KOPT-K1 (cell line): ENCODE measurements at regions not wholly inside any gene's neighbourhood (a gene's known extent, or its start where the extent isn't known, plus 50 kb on each side); places are given as distances from the start of the nearest gene placed in this dataset.

ENCODE experiments used
- H3K27ac ChIP-seq: fragments of 200-600 bp; sonication (generic); 2 replicates; pipeline ENCODE4 v1.5.1; 2016; ENCODE audit warnings: antibody characterized with exemption, mild to moderate bottlenecking, low read depth, low read length; ENCODE audit not compliant: poor library complexity, severe bottlenecking
- H3K36me3 ChIP-seq: fragments of 200-600 bp; sonication (generic); 2 replicates; pipeline ENCODE4 v1.5.1; 2017; ENCODE audit warnings: antibody characterized with exemption, mild to moderate bottlenecking, low read length, moderate library complexity; ENCODE audit not compliant: insufficient read depth
- H3K9me3 ChIP-seq: fragments of 200-600 bp; sonication (generic); 2 replicates; pipeline ENCODE4 v1.5.1; 2017; ENCODE audit warnings: antibody characterized with exemption, low read length, mild to moderate bottlenecking; ENCODE audit not compliant: insufficient read depth, poor library complexity, severe bottlenecking

DNA sequence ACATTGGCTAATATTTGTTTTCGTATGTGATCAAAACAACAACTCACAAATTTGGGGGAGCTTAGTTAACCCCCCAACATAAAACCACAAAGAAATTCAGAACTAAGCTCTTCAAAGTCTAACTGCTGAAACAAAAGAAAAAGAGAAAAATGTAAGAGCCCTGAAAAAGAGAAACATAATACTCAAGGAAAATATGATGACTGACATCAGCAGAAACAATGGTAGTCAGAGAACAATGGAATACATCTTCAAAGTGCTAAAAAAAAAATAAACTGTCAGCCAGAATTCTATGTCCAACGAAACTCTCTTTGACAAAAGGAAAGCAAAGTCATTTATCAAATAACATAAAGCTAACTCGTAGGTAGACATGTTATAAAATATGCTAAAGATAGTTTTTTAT is 566.3 kb upstream of the GRAMD2B start:
- H3K9me3 ChIP-seq = no peaks in the 10 kb centered on the region
- H3K36me3 ChIP-seq = no peaks in the 10 kb centered on the region
- H3K27ac ChIP-seq = no peak overlapping the region

DNA sequence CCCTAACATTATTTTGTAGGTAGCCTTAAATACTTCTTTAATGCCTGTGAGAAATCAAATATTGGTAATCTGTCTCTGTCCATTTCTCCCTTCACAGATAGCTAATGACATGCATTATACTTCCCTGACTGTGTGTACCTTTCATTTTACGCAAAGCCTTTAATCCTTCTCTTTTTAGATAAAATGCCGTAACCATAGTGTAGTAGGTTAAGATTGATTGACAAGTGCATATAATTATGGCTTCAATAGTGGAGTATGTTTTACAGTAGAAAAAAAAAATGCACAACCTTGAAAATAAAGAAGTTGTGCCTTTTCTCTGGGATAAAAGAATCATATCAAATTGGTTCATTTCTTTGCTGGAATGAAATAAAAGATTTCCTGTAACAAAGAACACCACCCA is 559.6 kb upstream of the GRAMD2B start:
- Histone ChIP-seq H3K36me3 (no peaks in the 10 kb centered on the region), H3K9me3 (no peaks in the 10 kb centered on the region), H3K27ac (no peak overlapping the region)

DNA sequence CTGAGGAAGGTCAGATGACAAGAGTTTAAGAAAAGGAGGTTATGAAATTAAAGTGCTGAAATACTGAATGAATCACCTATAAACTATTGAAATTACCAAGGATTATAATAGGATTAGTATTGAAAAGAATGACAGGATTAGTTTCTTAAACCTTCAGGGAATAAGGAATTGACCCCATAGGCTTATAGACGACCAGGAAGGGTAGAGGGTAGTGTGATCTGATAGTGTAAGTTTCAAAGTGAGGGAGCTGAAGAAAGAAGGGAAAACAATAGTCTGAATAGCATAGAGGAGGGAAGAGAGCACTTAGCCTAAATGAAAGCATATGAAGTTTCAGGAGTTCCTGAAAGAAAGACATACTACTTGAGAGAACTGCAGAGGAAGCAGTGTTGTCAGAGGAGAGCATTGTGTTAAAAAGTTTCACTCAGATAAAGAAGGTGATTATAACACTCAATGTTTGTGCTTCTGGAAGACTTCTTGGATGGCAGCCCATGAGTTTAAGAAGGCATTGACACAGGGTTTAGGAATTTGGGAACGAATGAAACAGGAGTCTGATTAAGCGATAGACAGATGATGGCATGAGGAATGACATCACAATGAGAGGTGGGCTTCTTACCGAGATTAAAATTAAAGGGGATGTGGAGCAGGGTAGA is 557.9 kb upstream of the GRAMD2B start:
- Histone ChIP-seq H3K27ac (no peak overlapping the region), H3K9me3 (no peaks in the 10 kb centered on the region), H3K36me3 (no peaks in the 10 kb centered on the region)

DNA sequence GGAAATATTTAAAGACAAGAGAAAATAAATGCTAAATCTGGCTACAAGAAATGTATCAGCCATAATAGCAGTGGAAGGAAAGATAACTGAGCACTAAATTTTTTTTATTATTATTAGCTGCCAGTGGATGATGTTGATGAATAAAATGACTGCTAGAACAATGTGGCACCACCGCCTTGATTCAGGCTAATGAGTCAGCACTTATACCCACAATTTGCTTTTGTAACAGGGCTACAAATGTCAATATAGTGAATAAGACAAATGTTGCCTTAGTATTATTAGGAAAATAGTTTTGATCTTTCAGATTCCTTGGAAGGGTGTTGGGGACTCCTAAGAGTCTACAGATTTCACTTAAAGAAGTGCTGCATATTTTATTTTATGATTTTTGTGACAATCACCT is 555.2 kb upstream of the GRAMD2B start:
- Histone ChIP-seq H3K9me3 (no peaks in the 10 kb centered on the region), H3K27ac (no peak overlapping the region), H3K36me3 (no peaks in the 10 kb centered on the region)

DNA sequence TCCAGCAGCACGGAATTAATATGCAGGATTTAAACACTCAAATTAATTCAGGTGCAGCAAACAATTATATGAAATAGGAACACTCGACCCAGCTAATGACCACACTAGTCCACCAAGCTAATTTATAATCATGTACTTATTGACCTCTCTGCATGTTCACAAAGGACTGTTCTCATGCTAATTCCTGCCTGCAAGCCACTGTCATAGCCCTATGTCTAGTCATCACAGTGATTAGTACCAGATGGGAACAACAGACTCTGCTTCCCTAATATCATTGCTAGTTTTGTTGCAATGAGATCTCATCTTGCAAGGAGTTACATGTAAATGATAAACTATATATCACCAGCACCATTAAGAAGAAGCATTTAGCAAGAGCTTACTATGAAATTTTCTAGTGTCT is 553.0 kb upstream of the GRAMD2B start:
- no peaks in the 10 kb centered on the region for H3K36me3 ChIP-seq
- H3K27ac ChIP-seq = no peak overlapping the region
- no peaks in the 10 kb centered on the region for H3K9me3 ChIP-seq

DNA sequence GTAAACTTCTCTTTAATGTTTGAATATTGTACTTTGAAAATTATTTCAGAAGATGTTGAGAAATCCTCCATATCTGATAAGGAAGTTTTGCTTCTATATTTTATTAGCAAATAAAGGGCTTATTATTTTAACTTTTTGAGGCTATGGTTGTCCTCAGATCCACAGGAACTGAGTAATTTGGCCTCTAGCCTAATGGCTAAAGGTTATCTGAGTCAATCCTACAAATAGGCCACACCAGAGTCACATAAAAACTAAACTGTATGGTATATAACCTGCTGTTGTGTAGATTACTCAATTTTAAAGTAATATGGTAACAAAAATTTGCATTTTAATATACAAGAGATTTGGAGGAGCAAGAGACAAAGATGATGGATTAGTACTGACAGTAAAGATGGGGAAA is 549.2 kb upstream of the GRAMD2B start:
- no peaks in the 10 kb centered on the region for H3K36me3 ChIP-seq
- no peak overlapping the region for H3K27ac ChIP-seq
- H3K9me3 ChIP-seq = no peaks in the 10 kb centered on the region

DNA sequence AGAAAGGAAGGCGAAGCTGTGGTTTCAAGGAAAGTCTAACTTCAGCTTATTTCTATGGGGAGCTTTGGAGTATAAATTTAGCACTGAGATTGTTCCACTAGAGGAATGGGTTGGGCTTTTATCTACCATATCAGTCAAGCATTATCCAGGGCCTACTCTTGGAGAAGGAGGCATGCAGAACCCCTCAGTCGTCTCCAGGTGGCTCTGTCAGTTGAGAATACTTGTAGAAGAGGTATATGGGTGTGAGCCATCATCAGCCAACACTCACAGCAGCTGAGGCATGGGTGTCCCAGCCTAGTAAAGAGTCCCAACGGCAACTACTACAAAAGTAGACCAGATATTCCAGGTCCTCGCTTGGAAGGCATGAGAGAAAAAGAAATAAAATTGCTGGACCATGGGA is 548.5 kb upstream of the GRAMD2B start:
- no peaks in the 10 kb centered on the region for H3K36me3 ChIP-seq
- no peaks in the 10 kb centered on the region for H3K9me3 ChIP-seq
- H3K27ac ChIP-seq = no peak overlapping the region

DNA sequence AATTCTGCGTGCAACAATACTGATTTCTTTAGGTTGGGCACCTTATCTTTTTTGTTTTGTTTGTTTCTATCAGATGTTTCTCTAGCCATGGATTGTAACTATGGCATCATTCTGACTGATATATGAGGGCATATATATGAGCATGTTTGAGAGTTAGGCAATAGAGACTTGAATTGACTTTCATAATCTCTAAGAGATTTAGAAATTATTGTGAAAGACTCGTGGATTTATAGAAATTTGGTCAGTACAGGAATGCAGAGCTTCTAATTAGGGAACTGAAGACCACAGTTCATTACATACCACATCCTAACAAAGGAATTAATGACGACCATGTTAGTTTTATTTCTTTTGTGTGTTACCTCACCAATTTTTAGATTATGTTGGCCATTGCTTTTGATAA is 546.0 kb upstream of the GRAMD2B start:
- Histone ChIP-seq H3K36me3 (no peaks in the 10 kb centered on the region), H3K9me3 (no peaks in the 10 kb centered on the region), H3K27ac (no peak overlapping the region)

DNA sequence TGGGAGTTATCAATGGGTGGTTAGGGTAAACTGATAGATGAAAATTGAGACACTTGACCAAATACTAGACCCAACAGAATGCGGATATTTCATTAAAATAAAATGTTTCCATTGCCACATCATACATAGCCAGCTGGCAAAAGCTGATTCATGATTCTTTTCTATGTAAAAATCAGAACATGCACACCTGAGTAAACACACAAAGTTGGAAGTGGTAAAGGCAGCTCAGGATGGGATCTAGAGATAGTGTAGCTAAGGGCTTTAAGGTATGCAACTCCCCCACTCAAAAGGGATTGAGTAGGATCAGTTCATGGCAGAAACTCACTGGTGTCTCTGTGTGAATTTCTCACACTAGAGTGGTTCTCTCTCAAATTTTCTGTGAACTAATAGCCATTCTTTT is 541.1 kb upstream of the GRAMD2B start:
- no peaks in the 10 kb centered on the region for H3K36me3 ChIP-seq
- H3K9me3 ChIP-seq = no peaks in the 10 kb centered on the region
- H3K27ac ChIP-seq = no peak overlapping the region

DNA sequence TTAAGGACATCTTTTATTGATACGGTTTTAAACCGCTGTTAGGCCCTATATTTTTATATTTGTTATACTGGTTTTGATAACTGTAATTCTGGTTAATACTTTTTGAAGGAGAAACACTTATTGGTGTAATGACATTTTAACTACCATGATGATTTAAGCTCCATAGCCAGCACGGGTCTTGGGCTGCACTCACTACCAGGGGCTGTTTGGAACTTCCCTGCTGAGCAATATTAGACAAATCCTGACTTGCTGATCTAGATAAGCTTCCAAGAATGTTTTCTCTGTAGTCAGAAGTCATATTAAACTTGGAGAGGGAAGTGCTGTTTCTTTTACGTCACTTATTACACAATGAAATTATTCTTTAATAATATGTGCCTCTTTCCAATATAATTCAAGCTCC is 540.0 kb upstream of the GRAMD2B start:
- H3K27ac ChIP-seq = no peak overlapping the region
- H3K9me3 ChIP-seq = no peaks in the 10 kb centered on the region
- no peaks in the 10 kb centered on the region for H3K36me3 ChIP-seq

DNA sequence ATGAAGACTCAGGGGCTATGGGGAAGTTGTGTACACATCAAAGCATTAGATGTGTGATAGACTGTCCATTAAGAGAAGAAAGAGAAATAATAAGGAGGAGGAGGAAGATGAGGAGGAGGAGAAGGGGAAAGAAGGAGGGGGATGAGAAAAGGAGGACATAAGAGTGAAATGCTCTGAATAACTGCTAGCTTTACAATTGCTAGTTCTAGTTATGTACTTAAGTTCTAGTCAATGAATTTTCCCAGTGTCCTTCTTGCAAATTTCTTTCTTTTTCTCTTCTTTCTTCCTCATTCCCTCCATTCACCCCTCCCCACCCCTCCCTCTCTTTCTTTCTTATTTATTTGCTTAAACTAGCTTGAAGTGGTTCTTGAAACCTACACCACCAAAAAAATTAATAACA is 534.9 kb upstream of the GRAMD2B start:
- Histone ChIP-seq H3K9me3 (no peaks in the 10 kb centered on the region), H3K36me3 (no peaks in the 10 kb centered on the region), H3K27ac (no peak overlapping the region)

DNA sequence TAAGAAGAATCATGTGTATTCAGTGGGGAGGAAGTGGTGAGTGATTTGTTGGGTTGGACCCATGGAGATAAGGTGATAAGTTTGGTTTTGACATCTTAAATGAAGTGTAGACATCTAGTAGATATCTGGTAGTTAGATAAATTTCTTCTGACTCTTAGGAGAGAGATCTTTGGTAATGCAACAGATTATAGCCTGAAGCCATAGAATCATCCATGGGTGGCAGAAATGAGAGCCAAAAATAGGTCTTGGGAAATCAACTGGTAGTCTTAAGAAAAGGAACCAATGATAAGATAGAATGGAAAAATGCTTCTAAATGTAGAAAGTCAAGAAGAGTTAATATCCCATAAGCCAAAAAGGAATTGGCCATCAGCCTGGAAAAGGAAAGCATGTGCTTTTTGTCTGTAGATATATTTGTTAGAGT is 532.7 kb upstream of the GRAMD2B start:
- no peaks in the 10 kb centered on the region for H3K36me3 ChIP-seq
- no peak overlapping the region for H3K27ac ChIP-seq
- no peaks in the 10 kb centered on the region for H3K9me3 ChIP-seq

DNA sequence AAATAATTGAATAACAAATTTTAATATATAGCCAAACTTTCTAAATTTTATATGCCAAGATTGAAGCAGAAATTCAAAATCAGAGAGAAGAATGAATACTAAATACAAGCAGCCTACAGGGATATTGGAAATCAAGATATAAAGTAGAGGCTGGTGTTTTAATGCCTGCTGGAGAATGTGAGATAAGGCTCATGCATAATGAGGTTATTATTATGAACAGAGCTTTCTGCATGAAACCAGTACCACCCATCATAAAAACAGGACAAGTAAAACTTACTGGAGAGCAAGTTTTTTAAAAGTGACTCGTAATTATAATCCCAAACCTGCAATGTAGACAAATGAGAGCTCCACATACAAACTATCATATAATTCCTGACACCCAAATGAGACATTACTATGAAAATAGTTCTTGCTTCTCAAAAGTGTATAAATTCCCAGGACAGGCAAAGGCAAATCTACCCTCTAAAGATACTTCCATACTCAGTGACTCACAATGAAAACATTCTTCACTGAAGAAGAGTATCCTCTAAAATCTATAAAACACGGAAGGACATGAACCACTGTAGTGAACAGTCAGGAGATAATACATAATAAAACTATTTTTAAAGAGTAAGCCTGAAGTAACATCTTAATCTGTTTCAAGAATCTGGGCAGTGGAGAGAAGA is 532.0 kb upstream of the GRAMD2B start:
- Histone ChIP-seq H3K9me3 (no peaks in the 10 kb centered on the region), H3K27ac (no peak overlapping the region), H3K36me3 (no peaks in the 10 kb centered on the region)

DNA sequence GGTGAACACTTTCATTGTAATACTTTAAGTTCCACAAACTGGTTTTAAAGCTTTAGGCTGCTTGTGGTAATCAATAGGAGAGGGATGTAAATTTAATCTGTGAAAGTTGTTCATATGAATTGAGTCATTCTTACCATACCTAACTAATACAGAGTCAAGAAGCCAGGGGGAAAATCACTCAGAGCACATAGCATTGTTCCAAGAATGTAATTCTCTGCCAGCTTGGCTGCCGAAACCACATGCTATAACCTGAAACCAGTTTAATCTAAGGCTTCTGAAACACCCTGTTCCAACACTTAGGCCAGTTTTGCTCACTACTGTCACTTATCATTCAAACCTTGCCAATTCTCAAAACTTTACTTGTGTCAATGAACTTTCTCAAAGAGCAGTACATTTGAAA is 528.8 kb upstream of the GRAMD2B start:
- Histone ChIP-seq H3K27ac (no peak overlapping the region), H3K9me3 (no peaks in the 10 kb centered on the region), H3K36me3 (no peaks in the 10 kb centered on the region)

DNA sequence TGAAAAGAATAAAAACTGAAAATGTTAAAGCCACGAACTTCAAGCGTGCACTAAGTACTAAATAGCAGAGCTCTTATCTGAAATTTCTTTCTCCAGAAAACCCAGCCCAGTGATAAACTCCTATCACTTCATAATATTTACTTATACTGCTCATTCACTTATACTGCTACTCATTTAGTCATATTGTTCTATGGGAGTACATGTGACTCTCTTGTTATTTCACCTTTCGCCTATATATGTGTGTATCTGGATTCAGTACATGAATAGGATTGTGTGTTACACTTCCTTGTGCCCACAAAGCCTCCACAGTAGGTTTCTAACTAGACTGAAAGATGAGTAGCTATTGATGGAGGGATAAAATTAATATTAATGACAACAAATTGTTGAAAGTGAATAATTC is 526.8 kb upstream of the GRAMD2B start:
- Histone ChIP-seq H3K9me3 (no peaks in the 10 kb centered on the region), H3K36me3 (no peaks in the 10 kb centered on the region), H3K27ac (no peak overlapping the region)

DNA sequence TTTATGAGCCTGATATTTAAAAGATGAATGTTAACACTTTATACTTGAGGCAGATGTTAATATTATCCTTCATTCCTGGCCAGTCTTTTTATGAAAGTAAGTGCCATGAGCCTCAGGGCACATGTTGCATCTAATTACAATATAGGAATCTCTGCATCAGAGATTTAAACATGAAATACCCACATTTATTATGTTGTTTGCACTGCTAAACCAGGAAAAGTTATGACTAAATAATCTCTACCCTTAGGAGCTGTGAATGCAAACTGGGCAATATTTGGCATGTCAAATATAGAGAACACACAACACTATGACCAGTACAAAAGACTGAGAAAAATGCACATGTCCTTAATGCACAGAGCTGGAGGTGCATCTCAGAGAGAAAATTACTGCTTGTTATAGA is 526.1 kb upstream of the GRAMD2B start:
- H3K27ac ChIP-seq = no peak overlapping the region
- H3K9me3 ChIP-seq = no peaks in the 10 kb centered on the region
- H3K36me3 ChIP-seq = no peaks in the 10 kb centered on the region
